Mesodermal cell (in vitro differentiated cells): ENCODE measurements at regions not wholly inside any gene's neighbourhood (a gene's known extent, or its start where the extent isn't known, plus 50 kb on each side); places are given as distances from the start of the nearest gene placed in this dataset.

Source experiments
- H3K27ac ChIP-seq: 2 replicates; pipeline ENCODE4 v1.7.0; 2013; ENCODE audit warnings: mild to moderate bottlenecking, low read depth, low read length, moderate library complexity; ENCODE audit not compliant: severe bottlenecking
- H3K36me3 ChIP-seq: 2 replicates; pipeline ENCODE4 v1.7.1; 2013; ENCODE audit warnings: mild to moderate bottlenecking, low read length, moderate library complexity; ENCODE audit not compliant: control insufficient read depth, insufficient read depth
- H3K4me1 ChIP-seq: one replicate; pipeline ENCODE4 v1.7.1; 2013; ENCODE audit warnings: mild to moderate bottlenecking, low read length; ENCODE audit not compliant: insufficient read depth, control insufficient read depth, poor library complexity, severe bottlenecking
- H3K4me3 ChIP-seq: 2 replicates; pipeline ENCODE4 v1.7.0; 2013; ENCODE audit warnings: low read length, control low read depth, mild to moderate bottlenecking; ENCODE audit not compliant: insufficient read depth, poor library complexity, severe bottlenecking; ENCODE audit errors: extremely low read depth
- H3K9me3 ChIP-seq: 2 replicates; pipeline ENCODE4 v1.7.1; 2013; ENCODE audit warnings: mild to moderate bottlenecking, low read length, moderate library complexity; ENCODE audit not compliant: control insufficient read depth
- WGBS, 2 experiments: methylation state at CpG; one replicate each; pipeline ENCODE4 v1.1.5; 2013; ENCODE audit warnings: missing lambda C conversion rate in 2 of 2; ENCODE audit not compliant: insufficient coverage in 2 of 2; 5-methylcytosine and 5-hydroxymethylcytosine counted together

DNA sequence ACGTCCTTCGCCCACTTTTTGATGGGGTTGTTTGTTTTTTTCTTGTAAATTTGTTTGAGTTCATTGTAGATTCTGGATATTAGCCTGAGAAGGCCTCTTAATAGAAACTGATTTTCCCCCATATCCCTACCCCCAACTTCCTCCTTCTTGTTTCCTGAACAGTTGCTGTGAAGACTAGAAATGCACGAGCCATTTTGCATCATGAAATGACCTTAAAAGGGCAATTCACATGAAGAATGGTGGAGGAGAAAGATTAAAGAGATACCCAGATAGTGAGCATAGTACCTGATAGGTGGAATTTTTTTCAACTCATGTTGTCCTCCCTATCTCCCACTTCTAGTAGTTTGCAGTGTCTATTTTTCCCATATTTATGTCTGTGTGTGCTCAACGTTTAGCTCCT, 55.2 kb upstream of the KCNH8 start:
- no peaks in the 10 kb centered on the region for H3K9me3 ChIP-seq
- no peak overlapping the region for H3K4me3 ChIP-seq
- H3K36me3 ChIP-seq = no peaks in the 10 kb centered on the region
- no peak overlapping the region for H3K27ac ChIP-seq
- no CpG with 5 or more reads among the region's 4 CpGs for WGBS, 2 experiments
- H3K4me1 ChIP-seq = no peaks in the 10 kb centered on the region

DNA sequence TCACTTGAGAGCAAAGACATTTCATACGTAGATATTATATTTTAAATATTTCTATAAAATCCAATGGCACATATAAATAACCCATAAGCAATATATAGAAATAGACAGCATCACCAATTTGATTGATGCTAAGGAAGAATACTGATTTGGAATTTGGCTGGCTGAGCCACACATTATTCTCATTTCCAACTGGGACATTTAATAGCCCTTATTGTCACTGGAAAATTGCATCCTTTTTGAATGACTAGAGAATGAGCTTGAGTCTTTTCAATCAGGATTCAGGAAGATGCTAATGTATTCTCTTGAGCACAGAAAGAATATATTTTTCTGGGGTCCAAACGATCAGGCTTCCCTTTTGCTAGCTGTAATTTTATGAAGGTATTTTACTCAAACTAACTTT, 70.9 kb upstream of the KCNH8 start:
- Histone ChIP-seq H3K4me3 (no peak overlapping the region), H3K36me3 (no peaks in the 10 kb centered on the region), H3K9me3 (no peaks in the 10 kb centered on the region), H3K27ac (no peak overlapping the region), H3K4me1 (no peaks in the 10 kb centered on the region)
- no CpG with 5 or more reads among the region's 2 CpGs for WGBS, 2 experiments

DNA sequence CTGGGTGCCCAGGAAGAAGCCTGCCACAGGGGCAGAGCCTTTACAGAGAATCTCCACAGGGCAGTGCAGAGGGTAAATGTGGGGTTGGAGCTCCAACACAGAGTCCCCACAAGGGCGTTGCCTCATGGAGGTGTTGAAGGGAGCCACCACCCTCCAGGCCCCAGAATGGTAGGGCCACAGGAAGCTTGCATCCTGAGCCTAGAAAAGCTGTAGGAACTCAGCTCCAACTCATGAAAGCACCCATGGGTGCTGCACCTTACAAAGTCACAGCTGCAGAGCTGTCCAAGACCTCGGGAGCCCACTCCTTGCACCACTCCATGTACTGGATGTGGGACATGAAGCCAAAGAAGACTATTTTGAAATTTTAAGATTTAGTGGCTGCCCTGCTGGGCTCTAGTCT, 73.3 kb upstream of the KCNH8 start:
- no peaks in the 10 kb centered on the region for H3K4me1 ChIP-seq
- no peak overlapping the region for H3K4me3 ChIP-seq
- H3K27ac ChIP-seq = no peak overlapping the region
- 83 to 86% methylated on average over 1 to 2 of the region's 2 CpGs for WGBS, 2 experiments
- H3K9me3 ChIP-seq = no peaks in the 10 kb centered on the region
- H3K36me3 ChIP-seq = no peaks in the 10 kb centered on the region

DNA sequence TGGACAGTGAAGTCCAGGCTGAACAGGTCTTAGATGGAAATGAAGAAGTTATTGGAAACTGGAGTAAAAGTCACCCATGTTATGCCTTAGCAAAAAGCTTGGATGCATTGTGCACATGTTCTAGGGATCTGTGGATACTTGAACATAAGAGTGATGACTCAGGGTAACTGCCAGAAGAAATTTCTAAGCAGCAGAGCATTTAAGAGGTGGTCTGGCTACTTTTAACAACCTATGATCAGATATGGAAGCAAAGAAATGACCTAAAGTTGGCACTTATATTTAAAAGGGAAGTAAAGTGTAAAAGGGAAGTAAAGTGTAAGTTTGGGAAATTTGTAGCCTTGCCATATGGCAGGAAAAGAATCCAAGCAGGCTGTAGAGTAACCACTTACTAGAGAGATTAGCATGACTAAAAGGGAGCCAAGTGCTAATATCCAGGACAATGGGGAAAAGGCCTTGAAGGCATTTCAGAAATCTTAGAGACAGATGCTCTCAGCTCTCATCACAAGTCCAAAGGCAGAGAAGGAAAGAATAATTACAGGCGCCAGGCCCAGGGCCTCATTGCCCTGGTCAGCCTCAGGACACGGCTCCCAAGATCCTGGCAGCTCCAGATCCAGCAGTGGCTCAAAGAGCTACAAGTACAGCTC, 73.9 kb upstream of the KCNH8 start:
- no peaks in the 10 kb centered on the region for H3K9me3 ChIP-seq
- H3K27ac ChIP-seq = peak overlapping the region; percentile 25
- no peaks in the 10 kb centered on the region for H3K4me1 ChIP-seq
- 38 to 50% methylated on average over 1 to 2 of the region's 2 CpGs for WGBS, 2 experiments
- H3K4me3 ChIP-seq = no peak overlapping the region
- no peaks in the 10 kb centered on the region for H3K36me3 ChIP-seq

DNA sequence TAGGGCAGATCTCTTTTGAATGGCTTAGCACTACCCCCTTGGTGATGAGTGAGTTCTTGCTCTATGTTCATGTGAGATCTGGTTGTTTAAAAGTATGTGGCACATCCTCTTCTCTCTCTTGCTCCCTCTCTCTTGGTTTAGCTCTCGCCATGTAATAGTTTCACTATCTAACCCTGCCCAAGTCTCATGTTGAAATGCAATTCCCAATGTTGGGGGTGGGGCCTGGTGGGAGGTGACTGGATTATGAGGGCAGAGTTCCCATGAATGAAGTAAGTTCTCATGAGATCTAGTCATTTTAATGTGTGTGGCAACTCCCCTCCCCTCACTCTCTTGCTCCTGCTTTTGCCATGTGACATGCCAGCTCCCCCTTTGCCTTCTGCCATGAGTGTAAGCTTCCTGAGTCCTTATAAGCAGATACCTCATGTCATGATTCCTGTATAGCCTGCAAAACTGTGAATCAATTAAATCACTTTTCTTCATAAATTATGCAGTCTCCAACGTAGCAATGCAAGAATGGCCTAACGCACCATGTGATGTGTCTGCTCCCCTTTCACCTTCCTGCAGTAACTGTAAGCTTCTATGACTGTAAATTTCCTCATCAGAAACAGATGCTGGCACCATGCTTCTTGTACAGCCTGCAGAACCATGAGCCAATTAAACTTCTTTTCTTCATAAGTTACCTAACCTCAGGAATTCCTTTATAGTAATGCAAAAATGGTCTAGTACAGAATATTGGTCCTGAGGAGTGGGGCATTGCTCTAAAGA, 74.8 kb upstream of the KCNH8 start:
- Histone ChIP-seq H3K4me1 (no peaks in the 10 kb centered on the region), H3K36me3 (no peaks in the 10 kb centered on the region), H3K4me3 (no peak overlapping the region), H3K9me3 (no peaks in the 10 kb centered on the region), H3K27ac (no peak overlapping the region)
- WGBS, 2 experiments = 57 to 81% methylated on average over 2 of the region's 3 CpGs

DNA sequence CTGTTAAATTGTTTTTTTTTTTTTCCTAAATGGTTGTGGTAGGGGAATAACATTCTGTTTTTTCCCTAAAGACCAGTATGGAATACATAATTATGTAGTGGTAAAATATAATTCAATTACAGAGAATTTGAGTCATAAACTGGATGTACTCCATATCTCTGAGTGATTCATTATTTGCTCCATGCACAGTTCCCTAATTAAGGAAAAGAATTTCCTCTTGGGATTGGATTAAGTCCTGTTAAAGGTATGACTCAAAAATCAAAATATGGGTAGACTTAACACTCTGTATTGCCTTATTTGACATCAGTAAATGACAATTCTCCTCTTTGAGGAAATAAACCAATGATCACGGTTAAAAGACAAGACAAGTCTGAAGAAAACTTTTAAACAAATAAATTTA, 78.0 kb upstream of the KCNH8 start:
- Histone ChIP-seq H3K9me3 (no peaks in the 10 kb centered on the region), H3K4me3 (no peak overlapping the region), H3K27ac (no peak overlapping the region), H3K36me3 (no peaks in the 10 kb centered on the region), H3K4me1 (no peaks in the 10 kb centered on the region)
- WGBS, 2 experiments = no CpG with 5 or more reads among the region's 1 CpG

DNA sequence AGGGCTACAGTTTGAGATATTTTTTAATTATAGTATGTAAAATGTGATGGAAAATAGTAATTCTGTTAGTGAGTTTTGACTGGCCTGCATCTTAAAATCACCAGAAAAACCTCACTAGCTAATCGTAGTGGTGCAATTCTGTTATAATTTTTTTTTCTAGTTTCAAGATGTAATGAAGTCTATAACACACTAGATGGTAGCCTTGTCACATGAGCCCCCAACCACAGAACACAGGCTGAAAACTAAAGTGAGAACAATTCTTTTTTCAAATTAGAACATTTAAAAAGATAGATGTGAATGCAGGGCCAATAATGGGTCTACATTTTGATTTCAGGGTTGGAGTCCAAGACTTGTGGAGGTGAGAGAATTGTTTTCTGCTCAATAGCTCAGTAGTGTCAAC, 83.3 kb upstream of the KCNH8 start:
- WGBS, 2 experiments = no CpG with 5 or more reads among the region's 1 CpG

DNA sequence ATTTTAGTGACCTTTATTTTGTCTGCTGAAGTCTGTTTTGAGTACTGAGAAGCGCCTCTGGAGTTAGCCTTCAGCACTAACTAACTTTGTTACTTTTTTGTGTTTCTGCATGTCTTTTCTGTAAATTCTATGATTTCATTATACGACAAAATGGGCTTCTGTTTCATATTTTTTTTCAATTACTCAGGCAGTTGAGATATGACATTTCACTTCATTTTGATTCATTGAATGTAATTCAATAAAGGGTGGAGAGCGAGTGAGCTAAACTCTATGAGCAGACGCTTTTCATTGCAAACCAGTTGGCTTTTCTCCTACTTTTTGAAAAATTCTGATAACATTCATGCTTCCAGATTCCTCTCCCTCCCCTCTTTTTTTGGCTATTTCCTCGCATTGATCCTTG, 84.4 kb upstream of the KCNH8 start:
- Histone ChIP-seq H3K36me3 (no peaks in the 10 kb centered on the region), H3K27ac (no peak overlapping the region), H3K4me1 (no peaks in the 10 kb centered on the region), H3K4me3 (no peak overlapping the region), H3K9me3 (no peaks in the 10 kb centered on the region)
- 100% methylated on average over 1 to 2 of the region's 5 CpGs for WGBS, 2 experiments

More for the DNA sequence above, 83.3 kb upstream of the KCNH8 start:
- no peak overlapping the region for H3K27ac ChIP-seq
- no peaks in the 10 kb centered on the region for H3K36me3 ChIP-seq
- H3K4me1 ChIP-seq = no peaks in the 10 kb centered on the region
- H3K9me3 ChIP-seq = no peaks in the 10 kb centered on the region
- H3K4me3 ChIP-seq = no peak overlapping the region

DNA sequence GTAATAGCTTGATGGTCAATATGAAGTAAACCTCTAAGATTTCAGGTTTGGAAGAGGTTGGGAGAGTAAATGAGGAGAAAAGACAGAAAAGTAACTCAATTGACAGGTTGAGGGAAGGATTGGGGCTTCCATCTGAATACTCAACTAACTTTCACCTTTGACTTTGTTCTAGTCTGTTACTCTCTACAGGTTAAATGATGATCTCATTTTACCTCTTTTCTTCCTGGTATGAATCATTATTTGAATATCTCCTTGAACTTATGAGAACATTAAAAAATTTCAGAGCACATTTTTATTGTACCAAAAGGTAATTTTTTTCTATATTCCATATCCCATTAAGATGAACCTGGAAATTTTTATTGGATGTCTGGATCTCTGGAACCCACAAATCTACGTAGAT, 87.9 kb upstream of the KCNH8 start:
- H3K4me3 ChIP-seq = no peak overlapping the region
- H3K9me3 ChIP-seq = no peaks in the 10 kb centered on the region
- no peaks in the 10 kb centered on the region for H3K4me1 ChIP-seq
- WGBS, 2 experiments = no CpG with 5 or more reads among the region's 1 CpG
- no peaks in the 10 kb centered on the region for H3K36me3 ChIP-seq
- H3K27ac ChIP-seq = no peak overlapping the region

DNA sequence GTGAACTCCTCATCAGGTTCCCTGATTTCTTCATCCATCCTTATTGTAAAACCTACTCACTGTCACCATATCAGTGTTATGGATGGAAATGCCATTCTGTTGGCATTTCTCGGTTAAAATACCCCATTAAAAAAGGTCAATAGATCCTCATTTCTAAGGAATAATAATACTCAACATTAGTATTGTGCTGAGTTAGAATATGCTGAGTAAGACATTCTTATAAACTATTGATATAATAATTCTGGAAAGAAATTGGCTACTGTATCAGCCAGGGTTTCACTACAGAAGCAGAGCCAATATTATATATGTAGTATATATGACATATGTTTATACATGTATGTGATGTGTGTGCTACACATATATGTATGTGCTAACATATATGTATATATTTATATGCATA, 95.4 kb upstream of the KCNH8 start:
- no peak overlapping the region for H3K4me3 ChIP-seq
- WGBS, 2 experiments = no CpG with 5 or more reads among the region's 1 CpG
- no peak overlapping the region for H3K27ac ChIP-seq

DNA sequence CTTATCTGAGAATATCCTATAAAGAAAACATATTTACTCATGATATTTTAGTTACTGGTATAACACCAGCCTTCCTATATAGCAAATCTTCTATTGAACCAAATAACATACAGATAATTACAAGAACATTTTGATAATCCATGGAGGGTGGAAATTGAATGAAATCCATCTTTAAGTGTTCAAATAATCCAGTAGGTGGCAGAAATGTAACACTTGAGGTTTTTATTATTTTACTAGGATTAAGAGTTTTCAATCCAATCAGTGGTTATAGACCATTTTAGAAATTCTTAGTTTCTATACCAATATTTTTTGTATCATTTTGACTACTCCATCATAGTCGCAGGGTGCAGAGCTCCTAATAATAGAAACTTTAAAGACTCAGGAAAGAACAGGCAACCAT, 101.9 kb upstream of the KCNH8 start:
- 100% methylated on average over 1 of the region's 1 CpG; no CpG with 5 or more reads in 1 of the 2 experiments for WGBS, 2 experiments
- H3K4me1 ChIP-seq = no peaks in the 10 kb centered on the region
- no peaks in the 10 kb centered on the region for H3K9me3 ChIP-seq
- H3K27ac ChIP-seq = no peak overlapping the region
- no peak overlapping the region for H3K4me3 ChIP-seq
- H3K36me3 ChIP-seq = no peaks in the 10 kb centered on the region

More for the DNA sequence above, 95.4 kb upstream of the KCNH8 start:
- no peaks in the 10 kb centered on the region for H3K9me3 ChIP-seq
- no peaks in the 10 kb centered on the region for H3K4me1 ChIP-seq
- H3K36me3 ChIP-seq = no peaks in the 10 kb centered on the region
